Mesodermal cell (in vitro differentiated cells): ENCODE measurements at regions not wholly inside any gene's neighbourhood (a gene's known extent, or its start where the extent isn't known, plus 50 kb on each side); places are given as distances from the start of the nearest gene placed in this dataset.
A peak's percentile ranks its signal among the peaks of the same experiment; 100 is the strongest.

Experiments used
- H3K27ac ChIP-seq: 2 replicates; pipeline ENCODE4 v1.7.0; 2013; ENCODE audit warnings: mild to moderate bottlenecking, low read depth, low read length, moderate library complexity; ENCODE audit not compliant: severe bottlenecking
- H3K36me3 ChIP-seq: 2 replicates; pipeline ENCODE4 v1.7.1; 2013; ENCODE audit warnings: mild to moderate bottlenecking, low read length, moderate library complexity; ENCODE audit not compliant: control insufficient read depth, insufficient read depth
- H3K4me1 ChIP-seq: one replicate; pipeline ENCODE4 v1.7.1; 2013; ENCODE audit warnings: mild to moderate bottlenecking, low read length; ENCODE audit not compliant: insufficient read depth, control insufficient read depth, poor library complexity, severe bottlenecking
- H3K4me3 ChIP-seq: 2 replicates; pipeline ENCODE4 v1.7.0; 2013; ENCODE audit warnings: low read length, control low read depth, mild to moderate bottlenecking; ENCODE audit not compliant: insufficient read depth, poor library complexity, severe bottlenecking; ENCODE audit errors: extremely low read depth
- H3K9me3 ChIP-seq: 2 replicates; pipeline ENCODE4 v1.7.1; 2013; ENCODE audit warnings: mild to moderate bottlenecking, low read length, moderate library complexity; ENCODE audit not compliant: control insufficient read depth
- WGBS, 2 experiments: methylation state at CpG; one replicate each; pipeline ENCODE4 v1.1.5; 2013; ENCODE audit warnings: missing lambda C conversion rate in 2 of 2; ENCODE audit not compliant: insufficient coverage in 2 of 2; 5-methylcytosine and 5-hydroxymethylcytosine counted together

- no CpG with 5 or more reads among the region's 5 CpGs for WGBS, 2 experiments
- H3K4me1 ChIP-seq, result peaks cover 30% of the 10 kb centered on the region
- H3K9me3 ChIP-seq, result no peaks in the 10 kb centered on the region
- no peak overlapping the region for H3K4me3 ChIP-seq
- H3K36me3 ChIP-seq, result no peaks in the 10 kb centered on the region
- H3K27ac ChIP-seq, result no peak overlapping the region
Measured at GRCh38 chr1:59149435-59149834, 147.5 kb upstream of the FGGY start.

GRCh38 chr1:59150577-59151386 is 146.1 kb upstream of the FGGY start:
- Histone ChIP-seq H3K27ac (peak overlapping the region; percentile 94), H3K4me3 (no peak overlapping the region), H3K9me3 (no peaks in the 10 kb centered on the region), H3K4me1 (peaks cover 27% of the 10 kb centered on the region), H3K36me3 (no peaks in the 10 kb centered on the region)
- WGBS, 2 experiments, result 40 to 83% methylated on average over 1 to 4 of the region's 4 CpGs

- H3K4me1 ChIP-seq, result peaks cover 27% of the 10 kb centered on the region
- H3K36me3 ChIP-seq, result no peaks in the 10 kb centered on the region
- 73 to 84% methylated on average over 4 of the region's 4 CpGs for WGBS, 2 experiments
- H3K27ac ChIP-seq, result peak overlapping the region; percentile 94
- no peaks in the 10 kb centered on the region for H3K9me3 ChIP-seq
- no peak overlapping the region for H3K4me3 ChIP-seq
Measured at GRCh38 chr1:59151387-59151761, 145.5 kb upstream of the FGGY start.

- Histone ChIP-seq H3K4me3 (no peak overlapping the region), H3K36me3 (no peaks in the 10 kb centered on the region), H3K4me1 (peaks cover 26% of the 10 kb centered on the region), H3K9me3 (no peaks in the 10 kb centered on the region), H3K27ac (peak overlapping the region; percentile 94)
- 83 to 100% methylated on average over 1 of the region's 1 CpG for WGBS, 2 experiments
Measured at GRCh38 chr1:59151860-59152259, 145.0 kb upstream of the FGGY start.

DNA sequence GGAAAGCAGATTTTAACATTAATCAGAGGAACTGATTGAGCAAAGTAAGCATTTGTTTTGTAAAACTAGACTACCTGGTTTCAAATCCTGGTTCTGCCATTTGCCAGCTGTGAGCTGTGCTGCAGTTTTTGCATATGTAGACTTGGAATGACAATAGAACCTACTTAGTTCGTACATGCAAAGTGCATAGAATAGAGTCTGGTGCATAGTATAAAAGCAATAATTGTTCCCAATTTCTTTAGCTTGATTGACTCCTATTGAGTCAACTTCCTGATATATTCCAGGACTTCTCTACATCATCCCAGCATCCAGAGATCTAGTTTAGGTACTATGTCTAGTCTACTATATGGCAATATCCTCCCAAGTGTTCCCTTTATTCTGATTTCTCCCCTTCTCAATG is 144.4 kb upstream of the FGGY start:
- Histone ChIP-seq H3K27ac (no peak overlapping the region), H3K9me3 (no peaks in the 10 kb centered on the region)
- no CpG with 5 or more reads among the region's 1 CpG for WGBS, 2 experiments

GRCh38 chr1:59154401-59154800 is 142.5 kb upstream of the FGGY start:
- H3K4me1 ChIP-seq, result peaks cover 29% of the 10 kb centered on the region
- 88 to 100% methylated on average over 1 of the region's 2 CpGs for WGBS, 2 experiments
- no peaks in the 10 kb centered on the region for H3K36me3 ChIP-seq
- no peak overlapping the region for H3K4me3 ChIP-seq
- H3K9me3 ChIP-seq, result peaks cover 7% of the 10 kb centered on the region
- H3K27ac ChIP-seq, result no peak overlapping the region

More for the DNA sequence above, 144.4 kb upstream of the FGGY start:
- no peak overlapping the region for H3K4me3 ChIP-seq
- peaks cover 29% of the 10 kb centered on the region for H3K4me1 ChIP-seq
- H3K36me3 ChIP-seq, result no peaks in the 10 kb centered on the region

DNA sequence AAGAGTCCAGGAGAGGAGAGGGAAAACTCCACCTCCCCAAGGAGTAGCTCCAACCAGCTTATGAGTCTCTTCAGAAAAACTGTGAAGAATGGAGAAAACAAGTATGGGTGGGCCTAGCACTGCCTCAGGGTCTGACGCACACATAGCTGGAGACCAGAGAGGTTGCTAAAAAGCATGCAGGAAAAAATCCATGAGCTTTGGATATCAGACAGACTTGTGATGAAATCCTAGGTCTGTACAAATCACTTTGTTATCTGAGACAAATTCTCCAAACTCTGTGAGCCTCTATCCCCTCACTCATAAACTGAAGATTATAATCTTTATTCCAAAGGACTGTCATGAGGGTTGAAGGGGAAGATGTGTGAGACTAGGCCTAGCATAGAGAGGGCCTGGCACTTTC is 141.5 kb upstream of the FGGY start:
- WGBS, 2 experiments, result 100% methylated on average over 1 of the region's 1 CpG
- Histone ChIP-seq H3K27ac (no peak overlapping the region), H3K4me3 (no peak overlapping the region), H3K4me1 (peaks cover 22% of the 10 kb centered on the region), H3K9me3 (peaks cover 7% of the 10 kb centered on the region), H3K36me3 (no peaks in the 10 kb centered on the region)

DNA sequence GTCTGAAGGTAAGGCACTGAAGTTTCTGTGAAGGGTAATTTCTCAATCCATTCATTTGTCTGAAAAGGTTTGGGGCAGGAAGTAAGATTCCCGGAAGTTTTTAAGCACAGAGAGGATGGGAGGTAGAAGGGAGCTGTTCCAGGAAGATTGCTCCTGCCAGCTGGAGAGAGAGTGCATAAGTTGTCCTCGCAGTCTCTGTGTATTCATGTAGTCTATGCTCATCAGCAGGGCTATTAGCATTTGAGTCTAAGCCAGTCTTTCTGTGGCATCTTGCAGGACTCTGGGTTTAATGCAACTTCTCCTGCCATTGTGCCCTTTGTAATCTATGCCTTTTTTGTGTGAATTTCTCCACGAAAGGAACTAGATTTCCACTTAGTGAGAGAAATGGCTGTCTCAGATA is 140.8 kb upstream of the FGGY start:
- H3K4me1 ChIP-seq, result peaks cover 17% of the 10 kb centered on the region
- no peak overlapping the region for H3K27ac ChIP-seq
- no peaks in the 10 kb centered on the region for H3K36me3 ChIP-seq
- WGBS, 2 experiments, result 38 to 58% methylated on average over 2 to 3 of the region's 3 CpGs
- H3K9me3 ChIP-seq, result peaks cover 7% of the 10 kb centered on the region
- H3K4me3 ChIP-seq, result no peak overlapping the region

DNA sequence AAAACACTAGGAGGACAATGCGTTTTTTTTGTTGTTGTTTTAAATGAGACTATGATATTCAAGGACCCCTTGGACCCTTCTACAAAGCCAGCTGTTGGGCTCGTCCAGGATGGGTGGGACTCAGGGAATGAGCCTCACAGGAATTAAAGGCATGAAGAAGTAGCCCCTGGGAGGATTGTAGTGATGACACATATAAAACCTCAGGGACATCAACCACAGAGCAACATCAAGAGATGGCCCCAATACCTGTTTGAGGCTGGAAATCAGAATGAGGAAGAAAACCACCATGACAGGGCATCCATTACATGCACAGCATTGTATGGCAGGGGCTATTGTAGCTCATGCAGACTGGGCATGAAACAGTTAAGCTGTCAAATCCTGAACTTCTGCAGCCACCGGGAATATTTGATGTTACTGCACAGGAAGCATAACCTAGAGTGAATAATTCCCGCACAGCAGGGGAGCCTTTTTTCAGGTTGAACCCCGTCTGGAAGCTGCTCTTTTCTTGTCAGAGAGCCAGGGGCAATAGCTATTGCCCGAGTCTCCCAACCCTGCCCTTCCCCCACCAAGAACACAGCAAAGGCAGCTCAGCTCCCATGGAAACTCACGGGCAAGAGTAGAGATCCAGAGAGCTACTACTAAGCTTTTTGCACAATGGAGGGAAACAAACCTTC is 140.2 kb upstream of the FGGY start:
- Histone ChIP-seq H3K4me3 (no peak overlapping the region), H3K4me1 (peaks cover 11% of the 10 kb centered on the region), H3K36me3 (no peaks in the 10 kb centered on the region), H3K9me3 (peaks cover 7% of the 10 kb centered on the region), H3K27ac (peak overlapping the region; percentile 47)
- WGBS, 2 experiments, result 35 to 39% methylated on average over 5 to 6 of the region's 7 CpGs

DNA sequence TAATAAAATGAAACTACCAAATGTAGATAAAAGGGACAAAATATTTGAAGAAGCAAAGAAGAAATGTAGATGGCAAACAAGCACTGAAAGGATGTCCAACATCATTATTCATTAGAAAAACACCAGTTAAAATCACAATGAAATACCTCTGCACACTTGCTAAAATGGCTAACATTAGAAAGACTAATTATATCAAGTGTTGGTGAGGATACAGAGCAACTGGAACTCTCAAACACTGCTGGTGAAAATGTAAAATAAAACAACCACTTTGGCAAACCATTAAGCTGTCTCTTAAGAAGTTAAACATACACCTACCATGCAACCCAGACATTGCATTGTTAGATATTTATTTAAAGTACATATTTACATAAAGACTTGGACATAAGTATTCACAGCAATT is 138.6 kb upstream of the FGGY start:
- H3K27ac ChIP-seq, result no peak overlapping the region
- H3K4me3 ChIP-seq, result no peak overlapping the region
- peaks cover 7% of the 10 kb centered on the region for H3K9me3 ChIP-seq
- peaks cover 6% of the 10 kb centered on the region for H3K4me1 ChIP-seq
- H3K36me3 ChIP-seq, result no peaks in the 10 kb centered on the region
